ENCODE measurements at regions not wholly inside any gene's neighbourhood (a gene's known extent, or its start where the extent isn't known, plus 50 kb on each side); places are given as distances from the start of the nearest gene placed in this dataset.

DNA sequence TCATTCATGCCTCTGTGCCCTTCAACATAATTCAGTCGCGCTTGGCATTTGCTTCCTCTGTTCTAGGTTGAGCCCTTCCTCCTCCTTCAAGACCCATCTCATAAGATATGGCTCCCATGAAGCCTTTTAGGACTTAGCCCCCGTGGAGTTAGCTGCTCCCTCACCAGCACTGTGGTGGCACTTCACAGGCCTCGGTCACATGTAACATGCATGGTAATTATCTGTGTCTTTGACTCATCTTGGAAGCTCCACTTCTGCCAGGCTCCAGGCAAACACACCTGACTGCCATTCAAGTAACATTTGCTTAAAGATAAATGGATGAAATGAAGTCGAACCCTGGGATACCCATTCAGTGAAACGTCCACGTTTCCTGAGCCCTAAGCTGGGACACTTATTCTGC is 484.7 kb downstream of the EIPR1 start:
- in situ Hi-C loops (cut with MboI; ENCODE audit: low pct_unique_long_range_greater_than_20kb in 2 of 9, low sequenced_read_pairs in 9 of 9, unreplicated experiment in 9 of 9) = no loop called here
- Histone ChIP-seq H3K4me1 (replicated peaks in 1 of 2) (peaks cover 14 to 27% of the 10 kb centered on the region in 2 donors), H3K27ac (no peak overlapping the region), H3K4me3 (no peak overlapping the region)
- 5 to 96% (median 82%) methylated on average over 2 to 7 of the region's 7 CpGs; no CpG with 5 or more reads in 3 of the 10 experiments for WGBS, 10 experiments
- ATAC-seq (replicated peaks in 6 of 8) = no peak

DNA sequence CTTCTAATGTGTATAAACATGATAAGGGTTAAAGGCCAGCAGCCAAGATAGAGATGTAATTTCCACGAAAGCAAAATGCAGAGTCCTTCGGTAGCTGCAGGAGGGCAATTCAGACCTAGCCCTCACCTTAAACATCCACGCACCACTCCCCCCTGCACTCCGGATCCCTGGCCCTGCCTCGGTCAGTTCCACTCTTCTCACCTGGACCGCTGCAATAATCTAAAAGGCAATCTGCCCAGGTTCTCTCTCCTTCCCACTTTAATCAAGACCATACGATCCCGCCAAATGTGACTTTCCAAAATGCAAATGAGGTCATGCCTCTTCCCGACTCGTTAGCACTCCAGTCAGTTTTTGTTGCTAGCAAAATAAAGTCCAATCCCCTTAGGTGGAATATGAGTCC is 485.2 kb downstream of the EIPR1 start:
- no peak overlapping the region for H3K27ac ChIP-seq
- WGBS, 10 experiments = 25 to 90% (median 73%) methylated on average over 2 to 8 of the region's 10 CpGs; no CpG with 5 or more reads in 1 of the 10 experiments
- no peak for ATAC-seq (replicated peaks in 6 of 8)
- in situ Hi-C loops (cut with MboI; ENCODE audit: low pct_unique_long_range_greater_than_20kb in 2 of 9, low sequenced_read_pairs in 9 of 9, unreplicated experiment in 9 of 9) = no loop called here
- H3K4me1 ChIP-seq (replicated peaks in 1 of 2) = peaks cover 14 to 32% of the 10 kb centered on the region in 2 donors
- H3K4me3 ChIP-seq = no peak overlapping the region

DNA sequence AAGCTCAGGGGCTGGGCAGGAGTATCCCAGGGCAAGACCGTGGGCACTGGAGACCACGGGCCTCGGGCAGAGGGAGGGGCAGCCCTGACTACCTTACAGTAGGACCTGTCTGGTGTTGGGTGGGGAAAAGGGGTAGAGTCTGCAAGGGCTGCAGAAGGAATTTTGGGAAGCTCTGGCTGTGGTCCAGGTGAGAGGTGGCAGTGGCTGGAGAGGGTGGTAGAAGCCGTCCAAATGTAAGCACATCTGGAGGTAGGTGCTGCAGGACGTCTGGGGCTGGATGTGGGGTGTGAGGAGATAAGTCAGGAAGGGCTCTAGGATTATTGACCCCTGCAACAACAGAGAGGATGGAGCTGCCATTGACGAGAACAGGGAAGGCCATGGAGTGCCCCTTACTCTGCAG is 486.7 kb downstream of the EIPR1 start:
- no peak for ATAC-seq (replicated peaks in 6 of 8)
- no peak overlapping the region for H3K27ac ChIP-seq
- no peak overlapping the region for H3K4me3 ChIP-seq
- H3K4me1 ChIP-seq (replicated peaks in 1 of 2) = peaks cover under 1 to 35% of the 10 kb centered on the region in 2 donors
- WGBS, 10 experiments = 0 to 100% (median 78%) methylated on average over 1 to 4 of the region's 6 CpGs; no CpG with 5 or more reads in 4 of the 10 experiments
- in situ Hi-C loops (cut with MboI; ENCODE audit: low pct_unique_long_range_greater_than_20kb in 2 of 9, low sequenced_read_pairs in 9 of 9, unreplicated experiment in 9 of 9) = no loop called here

GRCh38 chr2:2890246-2890645 is 487.4 kb downstream of the EIPR1 start:
- WGBS, 10 experiments = 20 to 100% (median 83%) methylated on average over 1 to 11 of the region's 11 CpGs; no CpG with 5 or more reads in 2 of the 10 experiments
- no peak overlapping the region for H3K27ac ChIP-seq
- H3K4me1 ChIP-seq (replicated peaks in 1 of 2) = peaks cover 0 to 35% of the 10 kb centered on the region in 2 donors
- ATAC-seq (replicated peaks in 6 of 8) = no peak
- in situ Hi-C loops (cut with MboI; ENCODE audit: low pct_unique_long_range_greater_than_20kb in 2 of 9, low sequenced_read_pairs in 9 of 9, unreplicated experiment in 9 of 9) = no loop called here
- H3K4me3 ChIP-seq = no peak overlapping the region

DNA sequence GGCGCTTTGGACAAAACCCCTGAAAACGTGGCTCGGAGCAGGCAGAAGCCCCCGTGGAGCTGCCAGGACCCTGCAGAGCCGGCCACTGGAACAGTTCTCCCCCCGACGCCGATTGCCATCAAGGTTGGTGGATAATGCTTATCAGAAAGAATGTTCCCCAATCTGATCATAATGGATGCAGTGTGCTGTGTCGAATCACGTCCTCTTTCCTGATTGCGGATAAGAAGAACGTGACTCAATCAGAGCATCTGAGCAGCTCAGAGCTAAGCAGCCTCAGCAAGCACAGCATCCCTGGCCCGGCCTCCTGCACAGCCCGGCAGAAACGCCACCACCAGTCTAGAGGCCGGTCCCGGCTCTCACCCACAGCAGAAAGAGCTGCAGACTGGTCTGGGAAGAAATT is 488.0 kb downstream of the EIPR1 start:
- in situ Hi-C loops (cut with MboI; ENCODE audit: low pct_unique_long_range_greater_than_20kb in 2 of 9, low sequenced_read_pairs in 9 of 9, unreplicated experiment in 9 of 9) = no loop called here
- 40 to 100% (median 75%) methylated on average over 1 to 17 of the region's 17 CpGs; no CpG with 5 or more reads in 4 of the 10 experiments for WGBS, 10 experiments
- Histone ChIP-seq H3K27ac (no peak overlapping the region), H3K4me3 (no peak overlapping the region), H3K4me1 (replicated peaks in 1 of 2) (peaks cover 0 to 35% of the 10 kb centered on the region in 2 donors)
- no peak for ATAC-seq (replicated peaks in 6 of 8)

DNA sequence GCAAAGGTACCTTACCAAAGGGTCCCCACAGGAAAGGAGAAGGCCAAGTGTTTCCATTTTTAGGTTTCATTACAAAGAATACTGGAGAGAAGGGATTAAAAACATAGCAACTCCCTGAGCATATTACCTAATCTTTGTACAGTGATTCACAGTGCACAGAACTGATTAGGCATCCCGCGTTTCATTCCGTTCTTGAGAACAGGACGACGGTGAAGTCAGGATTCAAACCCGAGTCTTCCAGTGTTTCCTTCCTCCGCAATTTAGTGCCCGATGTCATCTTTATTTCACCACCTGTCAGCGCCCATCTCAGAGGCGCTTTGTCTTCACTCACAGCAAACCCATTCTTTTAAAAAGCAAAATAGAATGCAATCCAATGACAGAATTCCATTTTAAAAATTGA is 488.5 kb downstream of the EIPR1 start:
- no peak for ATAC-seq (replicated peaks in 6 of 8)
- no peak overlapping the region for H3K27ac ChIP-seq
- peaks cover 0 to 35% of the 10 kb centered on the region in 2 donors for H3K4me1 ChIP-seq (replicated peaks in 1 of 2)
- WGBS, 10 experiments = 0 to 98% (median 91%) methylated on average over 1 to 10 of the region's 10 CpGs; no CpG with 5 or more reads in 1 of the 10 experiments
- in situ Hi-C loops (cut with MboI; ENCODE audit: low pct_unique_long_range_greater_than_20kb in 2 of 9, low sequenced_read_pairs in 9 of 9, unreplicated experiment in 9 of 9) = no loop called here
- H3K4me3 ChIP-seq = no peak overlapping the region

DNA sequence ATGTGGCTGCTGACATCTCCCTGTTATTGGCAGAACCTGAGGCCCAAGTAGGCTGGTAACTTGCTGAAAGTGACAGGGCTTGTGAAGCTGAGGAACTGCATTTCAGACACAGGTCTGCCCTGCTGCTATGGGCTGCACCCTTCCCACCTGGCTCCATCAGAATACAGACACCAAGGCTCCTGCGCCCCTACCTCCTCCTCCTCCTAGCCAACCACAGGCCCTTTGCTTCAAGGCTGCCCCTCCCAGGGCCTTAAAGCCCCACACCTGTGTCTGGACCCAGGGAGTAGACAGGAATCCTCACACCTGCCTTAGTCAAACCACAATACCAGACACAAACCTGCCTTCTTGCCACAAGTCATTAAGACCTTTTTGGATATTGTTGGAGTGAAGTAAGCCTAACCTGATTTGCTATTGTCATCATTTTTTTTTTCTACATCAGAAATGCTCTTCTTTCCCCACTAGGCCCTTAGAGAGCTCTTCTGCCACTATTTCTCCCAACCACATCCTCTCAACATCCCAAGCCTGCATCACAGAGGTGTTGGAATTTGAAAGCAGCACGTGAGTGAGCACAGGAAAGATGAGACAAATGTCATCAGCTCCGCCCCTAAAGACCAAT is 489.7 kb downstream of the EIPR1 start:
- 20 to 100% (median 71%) methylated on average over 1 to 3 of the region's 3 CpGs; no CpG with 5 or more reads in 3 of the 10 experiments for WGBS, 10 experiments
- in situ Hi-C loops (cut with MboI; ENCODE audit: low pct_unique_long_range_greater_than_20kb in 2 of 9, low sequenced_read_pairs in 9 of 9, unreplicated experiment in 9 of 9) = no loop called here
- Histone ChIP-seq H3K4me1 (replicated peaks in 1 of 2) (peaks cover 0 to 35% of the 10 kb centered on the region in 2 donors), H3K27ac (no peak overlapping the region), H3K4me3 (no peak overlapping the region)
- no peak for ATAC-seq (replicated peaks in 6 of 8)

GRCh38 chr2:2886922-2887321 is 490.7 kb downstream of the EIPR1 start:
- Histone ChIP-seq H3K4me1 (replicated peaks in 1 of 2) (peaks cover 0 to 35% of the 10 kb centered on the region in 2 donors), H3K27ac (peak overlapping the region in 1 of 2 donors; percentile 46), H3K4me3 (no peak overlapping the region)
- peak in 5 of 8 experiments; percentile 67 to 90 (median 78) for ATAC-seq (replicated peaks in 6 of 8)
- in situ Hi-C loops (cut with MboI; ENCODE audit: low pct_unique_long_range_greater_than_20kb in 2 of 9, low sequenced_read_pairs in 9 of 9, unreplicated experiment in 9 of 9) = no loop called here
- 10 to 90% (median 62%) methylated on average over 1 to 7 of the region's 7 CpGs; no CpG with 5 or more reads in 2 of the 10 experiments for WGBS, 10 experiments

DNA sequence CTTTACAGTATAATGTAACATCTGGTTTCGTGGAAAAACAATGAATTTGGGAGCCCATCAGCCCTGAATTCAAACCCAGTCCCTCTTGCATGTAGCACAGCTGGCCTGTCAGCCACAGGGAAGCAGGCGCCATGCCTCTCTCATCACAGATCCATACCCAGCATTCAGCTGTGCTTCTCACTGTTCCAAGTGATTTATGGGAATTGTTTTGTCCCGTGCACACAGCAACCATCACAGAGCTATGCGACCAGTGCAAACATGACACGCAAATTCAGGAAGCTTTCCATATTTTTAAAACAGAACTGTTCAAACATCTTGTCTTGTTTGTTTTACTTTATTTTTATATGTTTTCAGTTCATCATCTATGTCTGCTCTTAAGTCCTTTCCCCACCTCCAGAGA is 496.1 kb downstream of the EIPR1 start:
- peak in 4 of 8 experiments; percentile 17 to 72 (median 22) for ATAC-seq (replicated peaks in 6 of 8)
- H3K4me3 ChIP-seq = no peak overlapping the region
- WGBS, 10 experiments = 6 to 83% (median 57%) methylated on average over 1 to 5 of the region's 5 CpGs
- in situ Hi-C loops (cut with MboI; ENCODE audit: low pct_unique_long_range_greater_than_20kb in 2 of 9, low sequenced_read_pairs in 9 of 9, unreplicated experiment in 9 of 9) = no loop called here
- peak overlapping the region in 1 of 2 donors; percentile 1 for H3K27ac ChIP-seq
- peaks cover 44 to 53% of the 10 kb centered on the region in 2 donors for H3K4me1 ChIP-seq (replicated peaks in 1 of 2)

GRCh38 chr2:2880938-2881337 is 496.7 kb downstream of the EIPR1 start:
- in situ Hi-C loops (cut with MboI; ENCODE audit: low pct_unique_long_range_greater_than_20kb in 2 of 9, low sequenced_read_pairs in 9 of 9, unreplicated experiment in 9 of 9) = no loop called here
- H3K27ac ChIP-seq = peak overlapping the region in 1 of 2 donors; percentile 1
- peaks cover 49 to 53% of the 10 kb centered on the region in 2 donors for H3K4me1 ChIP-seq (replicated peaks in 1 of 2)
- 0 to 100% (median 67%) methylated on average over 1 to 3 of the region's 4 CpGs; no CpG with 5 or more reads in 3 of the 10 experiments for WGBS, 10 experiments
- no peak for ATAC-seq (replicated peaks in 6 of 8)
- H3K4me3 ChIP-seq = no peak overlapping the region

- ATAC-seq (replicated peaks in 6 of 8) = no peak
- Histone ChIP-seq H3K27ac (no peak overlapping the region), H3K4me3 (no peak overlapping the region), H3K4me1 (replicated peaks in 1 of 2) (peaks cover 59 to 63% of the 10 kb centered on the region in 2 donors)
- in situ Hi-C loops (cut with MboI; ENCODE audit: low pct_unique_long_range_greater_than_20kb in 2 of 9, low sequenced_read_pairs in 9 of 9, unreplicated experiment in 9 of 9) = no loop called here
- 0 to 96% (median 65%) methylated on average over 1 to 6 of the region's 7 CpGs; no CpG with 5 or more reads in 1 of the 10 experiments for WGBS, 10 experiments
These were observed 497.8 kb downstream of the EIPR1 start for GRCh38 chr2:2879781-2880180.

DNA sequence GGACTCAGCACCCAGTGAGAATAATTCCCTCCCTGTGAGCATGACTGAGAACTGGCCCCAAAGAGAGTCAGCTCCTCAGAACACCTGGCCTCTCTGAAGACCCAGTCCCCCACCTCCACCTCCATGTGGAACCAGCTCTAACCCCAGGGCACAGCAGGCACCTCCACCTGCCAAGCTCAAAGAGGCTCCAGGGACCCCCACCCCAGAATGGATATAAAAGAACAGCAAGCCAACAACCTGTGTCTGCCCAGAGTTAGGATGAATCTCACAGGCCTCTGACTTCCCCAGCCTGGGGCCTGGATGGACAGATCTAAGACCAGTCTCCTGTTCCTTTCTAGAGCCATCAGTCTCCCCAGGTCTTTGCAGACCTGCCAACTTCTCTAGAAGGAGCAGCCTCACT is 498.5 kb downstream of the EIPR1 start:
- Histone ChIP-seq H3K4me3 (no peak overlapping the region), H3K27ac (no peak overlapping the region), H3K4me1 (replicated peaks in 1 of 2) (peaks cover 59 to 68% of the 10 kb centered on the region in 2 donors)
- ATAC-seq (replicated peaks in 6 of 8) = no peak
- in situ Hi-C loops (cut with MboI; ENCODE audit: low pct_unique_long_range_greater_than_20kb in 2 of 9, low sequenced_read_pairs in 9 of 9, unreplicated experiment in 9 of 9) = no loop called here

- Histone ChIP-seq H3K4me1 (replicated peaks in 1 of 2) (peaks cover 62 to 77% of the 10 kb centered on the region in 2 donors), H3K27ac (peak overlapping the region; percentile 78 to 79), H3K4me3 (no peak overlapping the region)
- in situ Hi-C loops (cut with MboI; ENCODE audit: low pct_unique_long_range_greater_than_20kb in 2 of 9, low sequenced_read_pairs in 9 of 9, unreplicated experiment in 9 of 9) = no loop called here
- peak in 7 of 8 experiments; percentile 41 to 78 (median 67) for ATAC-seq (replicated peaks in 6 of 8)
- 0 to 60% (median 34%) methylated on average over 1 to 9 of the region's 13 CpGs; no CpG with 5 or more reads in 3 of the 10 experiments for WGBS, 10 experiments
These were observed 500.2 kb downstream of the EIPR1 start for GRCh38 chr2:2877427-2877826.
